ENCODE measurements at regions not wholly inside any gene's neighbourhood (a gene's known extent, or its start where the extent isn't known, plus 50 kb on each side); places are given as distances from the start of the nearest gene placed in this dataset.

GRCh38 chr1:29698626-29699025 is 462.3 kb downstream of the PTPRU start:
- no peak for TF ChIP-seq POLR2AphosphoS5 (IDR thresholded peaks at IDR 0.05)
- TF ChIP-seq CTCF (IDR thresholded peaks at IDR 0.05 in 8 of 11, conservative IDR thresholded peaks at IDR 0.05 in 3 of 11), result no peak

Data from spleen (tissue), 7 donors.